ENCODE measurements at regions not wholly inside any gene's neighbourhood (a gene's known extent, or its start where the extent isn't known, plus 50 kb on each side); places are given as distances from the start of the nearest gene placed in this dataset.
"Not testable (repeated sequence)": the region's sequence is repeated elsewhere in the genome, so short reads cannot be mapped to it uniquely, and the experiment has no call there.

- DNase-seq: peak; percentile 84
These were observed 326.9 kb upstream of the HNRNPA3 start for GRCh38 chr2:176885661-176886060.

GRCh38 chr2:176891105-176891504, 321.5 kb upstream of the HNRNPA3 start:
- DNase-seq: peak; percentile 4

- DNase-seq: no peak
These were observed 320.7 kb upstream of the HNRNPA3 start for GRCh38 chr2:176891857-176892256.

- DNase-seq: peak; percentile 65
These were observed 319.8 kb upstream of the HNRNPA3 start for GRCh38 chr2:176892676-176893226.

GRCh38 chr2:176895158-176895557, 317.4 kb upstream of the HNRNPA3 start:
- peak; percentile 4 for DNase-seq

- DNase-seq: peak; percentile 70
These were observed 310.1 kb upstream of the HNRNPA3 start for GRCh38 chr2:176902454-176902853.

GRCh38 chr2:176904053-176904452, 308.5 kb upstream of the HNRNPA3 start:
- not testable (repeated sequence) for DNase-seq

GRCh38 chr2:176907341-176907740, 305.3 kb upstream of the HNRNPA3 start:
- peak; percentile 20 for DNase-seq

GRCh38 chr2:176910828-176911227, 301.8 kb upstream of the HNRNPA3 start:
- DNase-seq: no peak

- no peak for DNase-seq
These were observed 298.6 kb upstream of the HNRNPA3 start for GRCh38 chr2:176913955-176914354.

- peak; percentile 44 for DNase-seq
These were observed 298.2 kb upstream of the HNRNPA3 start for GRCh38 chr2:176914371-176914770.

GRCh38 chr2:176922545-176922944, 290.0 kb upstream of the HNRNPA3 start:
- not testable (repeated sequence) for DNase-seq

- DNase-seq: no peak
These were observed 289.4 kb upstream of the HNRNPA3 start for GRCh38 chr2:176923205-176923604.

GRCh38 chr2:176924909-176925534, 287.6 kb upstream of the HNRNPA3 start:
- no peak for DNase-seq

GRCh38 chr2:176926453-176926852, 286.1 kb upstream of the HNRNPA3 start:
- no peak for DNase-seq

- not testable (repeated sequence) for DNase-seq
These were observed 283.2 kb upstream of the HNRNPA3 start for GRCh38 chr2:176929387-176929786.

- peak; percentile 64 for DNase-seq
These were observed 280.7 kb upstream of the HNRNPA3 start for GRCh38 chr2:176931588-176932563.

- no peak for DNase-seq
These were observed 278.5 kb upstream of the HNRNPA3 start for GRCh38 chr2:176934131-176934530.

GRCh38 chr2:176934869-176935415, 277.7 kb upstream of the HNRNPA3 start:
- DNase-seq: no peak

GRCh38 chr2:176935543-176936102, 277.0 kb upstream of the HNRNPA3 start:
- no peak for DNase-seq

- DNase-seq: no peak
These were observed 276.2 kb upstream of the HNRNPA3 start for GRCh38 chr2:176936410-176936809.

- no peak for DNase-seq
These were observed 267.6 kb upstream of the HNRNPA3 start for GRCh38 chr2:176944998-176945397.

- DNase-seq: no peak
These were observed 264.8 kb upstream of the HNRNPA3 start for GRCh38 chr2:176947754-176948153.

Data from NCI-H69 (cell line).